Astrocyte (in vitro differentiated cells and primary cell): ENCODE measurements at regions not wholly inside any gene's neighbourhood (a gene's known extent, or its start where the extent isn't known, plus 50 kb on each side); places are given as distances from the start of the nearest gene placed in this dataset.

Experiments used
- DNase-seq: peaks from one replicate; pipeline ENCODE4 v3.0.0-alpha.2; 2010; ENCODE audit warnings: low read depth
- FAIRE-seq: peaks from 2 replicates; lab custom pipeline; 2011; peaks lifted over from hg19 to GRCh38; lab: Jason Lieb, UNC
- H2AFZ ChIP-seq: 2 replicates; pipeline ENCODE4 v1.6.0; 2012; ENCODE audit warnings: low read depth, low read length, inconsistent platforms
- H3K27ac ChIP-seq: 2 replicates; pipeline ENCODE4 v1.5.1; 2011; ENCODE audit warnings: low read depth, low read length, inconsistent platforms
- H3K27me3 ChIP-seq: 2 replicates; pipeline ENCODE4 v1.6.0; 2011; ENCODE audit warnings: low read length, inconsistent platforms; ENCODE audit not compliant: insufficient read depth
- H3K36me3 ChIP-seq: 2 replicates; pipeline ENCODE4 v1.5.1; 2011; ENCODE audit warnings: low read length, inconsistent platforms; ENCODE audit not compliant: insufficient read depth
- H3K4me1 ChIP-seq: 2 replicates; pipeline ENCODE4 v1.5.1; 2011; ENCODE audit warnings: low read length, inconsistent platforms; ENCODE audit not compliant: insufficient read depth
- H3K4me2 ChIP-seq: 2 replicates; pipeline ENCODE4 v1.6.0; 2012; ENCODE audit warnings: low read length, inconsistent platforms
- H3K4me3 ChIP-seq: 2 replicates; pipeline ENCODE4 v1.5.1; 2011; ENCODE audit warnings: low read depth, mild to moderate bottlenecking, low read length, inconsistent platforms; ENCODE audit not compliant: insufficient read depth
- H3K79me2 ChIP-seq: 2 replicates; pipeline ENCODE4 v1.6.0; 2012; ENCODE audit warnings: mild to moderate bottlenecking, low read length, inconsistent platforms; ENCODE audit not compliant: insufficient read depth
- H3K9ac ChIP-seq: 2 replicates; pipeline ENCODE4 v1.6.0; 2012; ENCODE audit warnings: mild to moderate bottlenecking, low read length, inconsistent platforms
- H3K9me3 ChIP-seq: 2 replicates; pipeline ENCODE4 v1.5.1; 2012; ENCODE audit warnings: low read depth, mild to moderate bottlenecking, low read length, inconsistent platforms; ENCODE audit not compliant: insufficient read depth
- H4K20me1 ChIP-seq: 2 replicates; pipeline ENCODE4 v1.6.0; 2012; ENCODE audit warnings: low read length, inconsistent platforms; ENCODE audit not compliant: insufficient read depth
- H3K27ac Mint-ChIP-seq: one replicate; pipeline ENCODE4 v1.8.0; 2021; ENCODE audit warnings: mild to moderate bottlenecking, mixed read lengths; ENCODE audit not compliant: unreplicated experiment
- H3K27me3 Mint-ChIP-seq: one replicate; pipeline ENCODE4 v1.8.0; 2021; ENCODE audit warnings: low read depth, mixed read lengths; ENCODE audit not compliant: unreplicated experiment
- H3K36me3 Mint-ChIP-seq: one replicate; pipeline ENCODE4 v1.8.0; 2021; ENCODE audit warnings: low read depth, mixed read lengths; ENCODE audit not compliant: unreplicated experiment
- H3K4me1 Mint-ChIP-seq: one replicate; pipeline ENCODE4 v1.8.0; 2021; ENCODE audit warnings: low read depth, mixed read lengths; ENCODE audit not compliant: unreplicated experiment
- H3K4me3 Mint-ChIP-seq: one replicate; pipeline ENCODE4 v1.8.0; 2021; ENCODE audit warnings: mild to moderate bottlenecking, moderate library complexity, mixed read lengths; ENCODE audit not compliant: unreplicated experiment
- H3K9me3 Mint-ChIP-seq: one replicate; pipeline ENCODE4 v1.8.0; 2021; ENCODE audit warnings: mild to moderate bottlenecking, mixed read lengths; ENCODE audit not compliant: unreplicated experiment
- EZH2 ChIP-seq: IDR thresholded peaks from 2 replicates; pipeline ENCODE4 v1.6.1; 2012; ENCODE audit warnings: mild to moderate bottlenecking, low read length, inconsistent platforms; ENCODE audit not compliant: insufficient read depth
- TF ChIP-seq, protein P1 (sequence below): IDR thresholded peaks from 2 replicates; pipeline ENCODE4 v1.5.1; 2011; ENCODE audit warnings: low read depth, mild to moderate bottlenecking, inconsistent platforms, low read length, moderate library complexity; ENCODE audit not compliant: insufficient read depth

DNA sequence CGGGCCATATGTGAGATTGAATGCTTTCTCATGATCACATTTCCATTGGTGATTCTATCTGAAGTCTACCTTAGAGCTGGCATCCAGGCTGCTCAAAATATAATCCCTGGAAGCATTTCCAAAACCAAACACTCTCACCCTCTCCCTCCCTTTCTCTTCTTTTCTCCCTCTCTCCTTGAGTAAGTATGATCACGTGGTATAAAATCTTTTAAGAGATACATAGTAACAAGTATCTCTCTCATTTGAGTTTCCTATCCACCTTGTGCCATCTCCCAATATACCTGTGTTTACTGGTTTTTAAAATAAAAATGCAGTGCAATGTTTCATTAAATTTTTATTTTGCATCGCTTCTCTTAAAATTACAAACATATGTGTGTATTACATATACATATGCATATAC, 350.9 kb upstream of the KCNH8 start:
- H2AFZ ChIP-seq, result no peak overlapping the region
- H3K4me1 Mint-ChIP-seq, result no peaks in the 10 kb centered on the region

GRCh38 chr3:18795078-18795477, 353.2 kb upstream of the KCNH8 start:
- Histone ChIP-seq H3K36me3 (no peaks in the 10 kb centered on the region), H3K4me1 (no peaks in the 10 kb centered on the region), H3K9ac (no peak overlapping the region), H2AFZ (no peak overlapping the region), H3K4me3 (no peak overlapping the region), H3K27me3 (no peaks in the 10 kb centered on the region), H3K79me2 (no peaks in the 10 kb centered on the region), H3K4me2 (no peak overlapping the region), H3K9me3 (no peaks in the 10 kb centered on the region), H4K20me1 (no peaks in the 10 kb centered on the region), H3K27ac (no peak overlapping the region)
- no peaks in the 10 kb centered on the region for H3K27me3 Mint-ChIP-seq
- H3K36me3 Mint-ChIP-seq, result no peaks in the 10 kb centered on the region
- H3K4me1 Mint-ChIP-seq, result no peaks in the 10 kb centered on the region
- no peak overlapping the region for H3K27ac Mint-ChIP-seq
- FAIRE-seq (no peak), DNase-seq (no peak)
- no peaks in the 10 kb centered on the region for H3K9me3 Mint-ChIP-seq
- no peak overlapping the region for H3K4me3 Mint-ChIP-seq
- TF ChIP-seq, protein P1, sequence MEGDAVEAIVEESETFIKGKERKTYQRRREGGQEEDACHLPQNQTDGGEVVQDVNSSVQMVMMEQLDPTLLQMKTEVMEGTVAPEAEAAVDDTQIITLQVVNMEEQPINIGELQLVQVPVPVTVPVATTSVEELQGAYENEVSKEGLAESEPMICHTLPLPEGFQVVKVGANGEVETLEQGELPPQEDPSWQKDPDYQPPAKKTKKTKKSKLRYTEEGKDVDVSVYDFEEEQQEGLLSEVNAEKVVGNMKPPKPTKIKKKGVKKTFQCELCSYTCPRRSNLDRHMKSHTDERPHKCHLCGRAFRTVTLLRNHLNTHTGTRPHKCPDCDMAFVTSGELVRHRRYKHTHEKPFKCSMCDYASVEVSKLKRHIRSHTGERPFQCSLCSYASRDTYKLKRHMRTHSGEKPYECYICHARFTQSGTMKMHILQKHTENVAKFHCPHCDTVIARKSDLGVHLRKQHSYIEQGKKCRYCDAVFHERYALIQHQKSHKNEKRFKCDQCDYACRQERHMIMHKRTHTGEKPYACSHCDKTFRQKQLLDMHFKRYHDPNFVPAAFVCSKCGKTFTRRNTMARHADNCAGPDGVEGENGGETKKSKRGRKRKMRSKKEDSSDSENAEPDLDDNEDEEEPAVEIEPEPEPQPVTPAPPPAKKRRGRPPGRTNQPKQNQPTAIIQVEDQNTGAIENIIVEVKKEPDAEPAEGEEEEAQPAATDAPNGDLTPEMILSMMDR, result no peak
- TF ChIP-seq EZH2, result no peak

More for the DNA sequence above, 350.9 kb upstream of the KCNH8 start:
- Histone ChIP-seq H3K9me3 (no peaks in the 10 kb centered on the region), H3K27me3 (no peaks in the 10 kb centered on the region), H3K79me2 (no peaks in the 10 kb centered on the region), H3K4me3 (no peak overlapping the region), H3K4me1 (no peaks in the 10 kb centered on the region), H3K27ac (no peak overlapping the region), H3K36me3 (no peaks in the 10 kb centered on the region), H3K4me2 (no peak overlapping the region), H4K20me1 (no peaks in the 10 kb centered on the region), H3K9ac (no peak overlapping the region)
- DNase-seq (no peak), FAIRE-seq (no peak)
- TF ChIP-seq, protein P1, result no peak
- TF ChIP-seq EZH2, result no peak
- no peaks in the 10 kb centered on the region for H3K36me3 Mint-ChIP-seq
- no peak overlapping the region for H3K4me3 Mint-ChIP-seq
- H3K27ac Mint-ChIP-seq, result no peak overlapping the region
- H3K9me3 Mint-ChIP-seq, result no peaks in the 10 kb centered on the region
- H3K27me3 Mint-ChIP-seq, result no peaks in the 10 kb centered on the region

DNA sequence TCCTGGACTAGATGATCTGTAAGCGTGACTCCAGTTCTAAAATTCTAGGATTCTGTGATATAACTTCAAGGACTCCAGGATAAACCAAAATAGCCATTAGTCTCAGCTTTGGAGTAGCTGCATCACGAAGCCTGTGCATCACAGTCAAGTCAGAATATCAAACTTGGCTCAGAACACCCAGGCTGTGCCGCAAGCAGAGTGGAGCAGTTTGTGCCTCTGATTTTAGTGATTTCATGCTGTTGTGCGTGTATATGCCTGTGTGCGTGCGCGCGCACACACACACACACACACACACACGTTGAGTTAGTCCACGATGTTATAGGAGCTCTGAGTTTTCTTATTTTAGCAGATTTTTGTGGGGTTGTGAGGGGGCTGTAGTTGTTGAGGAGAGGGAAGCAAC, 356.6 kb upstream of the KCNH8 start:
- H3K4me3 ChIP-seq, result no peak overlapping the region
- H3K4me2 ChIP-seq, result no peak overlapping the region
- H3K9ac ChIP-seq, result no peak overlapping the region
- no peaks in the 10 kb centered on the region for H3K36me3 Mint-ChIP-seq
- no peak for DNase-seq
- FAIRE-seq, result no peak
- H3K4me1 ChIP-seq, result no peaks in the 10 kb centered on the region
- no peak overlapping the region for H2AFZ ChIP-seq
- TF ChIP-seq, protein P1, result no peak
- TF ChIP-seq EZH2, result no peak
- H3K4me3 Mint-ChIP-seq, result no peak overlapping the region
- H3K27me3 ChIP-seq, result no peaks in the 10 kb centered on the region
- no peaks in the 10 kb centered on the region for H3K9me3 ChIP-seq
- H3K36me3 ChIP-seq, result no peaks in the 10 kb centered on the region
- no peaks in the 10 kb centered on the region for H3K9me3 Mint-ChIP-seq
- H3K4me1 Mint-ChIP-seq, result no peaks in the 10 kb centered on the region
- no peak overlapping the region for H3K27ac Mint-ChIP-seq
- no peaks in the 10 kb centered on the region for H3K79me2 ChIP-seq
- H3K27ac ChIP-seq, result no peak overlapping the region
- H4K20me1 ChIP-seq, result no peaks in the 10 kb centered on the region
- no peaks in the 10 kb centered on the region for H3K27me3 Mint-ChIP-seq
